PC-3 (cell line): ENCODE measurements at regions not wholly inside any gene's neighbourhood (a gene's known extent, or its start where the extent isn't known, plus 50 kb on each side); places are given as distances from the start of the nearest gene placed in this dataset.

ENCODE experiments used
- EZH2 ChIP-seq: fragments of 300-600 bp; sonication (generic); IDR thresholded peaks from one replicate; pipeline ENCODE4 v1.6.1; 2017; ENCODE audit warnings: antibody characterized with exemption, mild to moderate bottlenecking, low read length; ENCODE audit not compliant: unreplicated experiment
- EZH2phosphoT487 ChIP-seq: fragments of 300-600 bp; sonication (generic); IDR thresholded peaks from 2 replicates; pipeline ENCODE4 v1.6.1; 2018; ENCODE audit warnings: mild to moderate bottlenecking, antibody characterized with exemption, low read length, borderline replicate concordance
- TF ChIP-seq, protein P1 (sequence below): fragments of 300-600 bp; sonication (generic); conservative IDR thresholded peaks from 2 replicates; pipeline ENCODE4 v1.5.1; 2017; ENCODE audit warnings: antibody characterized with exemption, low read depth, mild to moderate bottlenecking, low read length

DNA sequence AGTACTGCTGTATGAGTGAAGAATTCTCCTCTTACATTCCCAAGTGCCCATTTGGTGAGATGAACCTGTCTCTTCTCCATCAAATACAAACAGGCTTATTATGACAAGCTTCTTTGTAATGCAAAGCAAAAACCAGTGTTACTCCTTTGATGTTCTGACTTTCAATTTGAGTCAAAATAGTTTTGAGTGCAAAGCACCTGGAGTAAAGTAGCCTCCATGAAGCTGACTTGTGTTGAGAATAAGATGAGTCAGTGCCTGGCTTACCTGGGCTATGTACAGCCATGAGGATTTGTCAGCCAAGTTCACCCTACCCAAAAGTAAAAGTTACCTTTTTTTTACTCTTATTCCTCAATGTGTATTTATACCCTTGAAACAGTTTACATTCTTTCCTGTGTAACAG is 132.5 kb upstream of the FMR1 start:
- TF ChIP-seq, protein P1, sequence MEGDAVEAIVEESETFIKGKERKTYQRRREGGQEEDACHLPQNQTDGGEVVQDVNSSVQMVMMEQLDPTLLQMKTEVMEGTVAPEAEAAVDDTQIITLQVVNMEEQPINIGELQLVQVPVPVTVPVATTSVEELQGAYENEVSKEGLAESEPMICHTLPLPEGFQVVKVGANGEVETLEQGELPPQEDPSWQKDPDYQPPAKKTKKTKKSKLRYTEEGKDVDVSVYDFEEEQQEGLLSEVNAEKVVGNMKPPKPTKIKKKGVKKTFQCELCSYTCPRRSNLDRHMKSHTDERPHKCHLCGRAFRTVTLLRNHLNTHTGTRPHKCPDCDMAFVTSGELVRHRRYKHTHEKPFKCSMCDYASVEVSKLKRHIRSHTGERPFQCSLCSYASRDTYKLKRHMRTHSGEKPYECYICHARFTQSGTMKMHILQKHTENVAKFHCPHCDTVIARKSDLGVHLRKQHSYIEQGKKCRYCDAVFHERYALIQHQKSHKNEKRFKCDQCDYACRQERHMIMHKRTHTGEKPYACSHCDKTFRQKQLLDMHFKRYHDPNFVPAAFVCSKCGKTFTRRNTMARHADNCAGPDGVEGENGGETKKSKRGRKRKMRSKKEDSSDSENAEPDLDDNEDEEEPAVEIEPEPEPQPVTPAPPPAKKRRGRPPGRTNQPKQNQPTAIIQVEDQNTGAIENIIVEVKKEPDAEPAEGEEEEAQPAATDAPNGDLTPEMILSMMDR: no peak
- TF ChIP-seq EZH2: no peak
- TF ChIP-seq EZH2phosphoT487: no peak
